Activated CD8-positive, alpha-beta memory T cell treated with anti-CD3 and anti-CD28 coated beads for 36 hours (primary cell): ENCODE measurements at regions not wholly inside any gene's neighbourhood (a gene's known extent, or its start where the extent isn't known, plus 50 kb on each side); places are given as distances from the start of the nearest gene placed in this dataset.

ENCODE experiments used
- CTCF ChIA-PET: fragments of 350-600 bp; sonication (Branson Sonifier 250); formaldehyde crosslinking; loops from one replicate; lab custom pipeline; 2021; ENCODE audit warnings: antibody characterized with exemption; lab: Charles Lee
- POLR2A ChIA-PET: fragments of 350-600 bp; sonication (Branson Sonifier 250); formaldehyde crosslinking; loops from one replicate; lab custom pipeline; 2021; ENCODE audit warnings: antibody characterized with exemption; lab: Charles Lee

- POLR2A ChIA-PET, result no interaction called here
- CTCF ChIA-PET, result no interaction called here
These were observed 118.0 kb upstream of the PITRM1 start for GRCh38 chr10:3290550-3290949.

DNA sequence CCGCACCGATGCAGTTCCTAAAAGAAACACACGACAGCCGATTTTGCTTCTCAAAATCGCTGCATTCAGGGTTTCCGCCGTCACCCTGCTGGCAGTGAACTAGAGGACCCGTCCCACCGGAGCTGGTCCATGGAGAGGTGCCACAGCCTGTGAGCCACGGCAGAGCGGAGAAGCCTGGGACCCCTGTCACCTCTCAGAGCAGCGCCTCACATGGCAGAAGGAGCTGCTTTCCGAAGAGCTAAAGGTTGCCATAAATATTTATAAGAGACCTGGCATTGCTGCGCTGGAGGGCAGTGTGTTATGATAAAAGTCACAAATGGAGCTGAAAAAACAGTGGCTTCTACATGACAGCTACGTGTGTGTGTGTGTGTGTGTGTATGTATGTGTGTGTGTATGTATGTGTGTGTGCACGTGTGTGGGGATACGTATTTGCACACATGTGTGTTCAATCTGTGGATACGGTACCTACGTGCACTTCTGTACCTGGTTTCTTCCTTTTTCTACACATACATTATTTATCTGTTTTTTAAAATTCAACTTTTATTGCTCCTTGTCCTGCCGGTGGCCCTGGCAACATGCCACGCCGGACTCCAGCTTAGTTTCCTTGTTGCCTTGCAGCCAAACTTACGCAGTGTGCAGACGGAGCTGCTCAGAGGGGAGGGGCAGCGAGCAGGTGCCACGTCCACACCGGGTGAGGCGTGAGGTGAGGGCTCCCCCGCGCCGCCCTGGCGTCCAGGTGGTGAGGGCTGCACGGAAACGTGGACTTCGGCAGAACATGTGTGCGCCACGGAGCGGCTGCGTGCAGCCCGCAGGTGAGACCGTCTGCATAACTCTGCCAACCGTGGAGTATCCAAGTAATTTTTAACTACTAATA, 115.2 kb upstream of the PITRM1 start:
- CTCF ChIA-PET, result no interaction called here
- POLR2A ChIA-PET, result no interaction called here

GRCh38 chr10:3282674-3283017, 110.1 kb upstream of the PITRM1 start:
- POLR2A ChIA-PET, result no interaction called here
- CTCF ChIA-PET, result interaction anchor here (0.7 kb wide), 1 partner anchor 45 kb away, joined by 3 read pairs; no protein-coding TSS in a partner anchor

DNA sequence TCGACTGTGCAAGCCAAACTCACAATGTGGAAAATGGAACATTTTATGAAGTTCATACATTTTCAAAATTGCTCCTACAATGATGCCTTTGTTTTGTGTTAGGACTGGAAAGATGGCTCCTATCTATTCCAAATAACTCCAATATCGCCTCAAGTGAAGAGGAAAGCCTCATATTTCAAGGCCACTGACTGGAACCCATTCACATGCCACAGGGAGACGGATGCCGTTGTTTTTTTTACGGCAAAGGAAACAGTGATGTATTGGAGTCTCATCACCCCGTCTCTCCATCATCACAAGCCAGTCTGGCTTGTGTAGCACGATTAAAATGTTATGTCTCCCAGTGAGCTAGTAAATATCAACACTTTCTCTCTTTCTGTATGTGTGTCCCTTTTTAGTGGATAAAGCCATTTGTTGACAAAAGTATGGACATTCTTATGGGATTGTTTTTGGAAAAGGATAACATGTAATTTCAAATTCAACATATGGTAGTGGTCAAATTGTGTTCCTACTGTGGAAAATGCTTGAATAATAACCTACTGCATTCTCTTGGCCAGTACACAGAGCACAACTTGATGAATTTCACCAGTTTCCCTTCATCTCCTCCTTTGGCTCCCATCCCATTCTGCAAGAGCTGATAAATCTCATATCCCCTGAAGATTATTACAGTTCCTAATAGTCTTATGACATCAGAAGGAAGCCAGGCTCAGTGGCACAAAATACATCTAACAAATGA, 109.5 kb upstream of the PITRM1 start:
- POLR2A ChIA-PET, result no interaction called here
- CTCF ChIA-PET, result interaction anchor here (0.7 to 1.3 kb wide), 2 partner anchors 46 to 87 kb away, joined by 3 read pairs; no protein-coding TSS in a partner anchor

- CTCF ChIA-PET, result no interaction called here
These were observed 106.2 kb upstream of the PITRM1 start for GRCh38 chr10:3278771-3279170.

GRCh38 chr10:3277566-3277965, 105.0 kb upstream of the PITRM1 start:
- POLR2A ChIA-PET, result no interaction called here

More at GRCh38 chr10:3278771-3279170, 106.2 kb upstream of the PITRM1 start:
- POLR2A ChIA-PET, result no interaction called here

DNA sequence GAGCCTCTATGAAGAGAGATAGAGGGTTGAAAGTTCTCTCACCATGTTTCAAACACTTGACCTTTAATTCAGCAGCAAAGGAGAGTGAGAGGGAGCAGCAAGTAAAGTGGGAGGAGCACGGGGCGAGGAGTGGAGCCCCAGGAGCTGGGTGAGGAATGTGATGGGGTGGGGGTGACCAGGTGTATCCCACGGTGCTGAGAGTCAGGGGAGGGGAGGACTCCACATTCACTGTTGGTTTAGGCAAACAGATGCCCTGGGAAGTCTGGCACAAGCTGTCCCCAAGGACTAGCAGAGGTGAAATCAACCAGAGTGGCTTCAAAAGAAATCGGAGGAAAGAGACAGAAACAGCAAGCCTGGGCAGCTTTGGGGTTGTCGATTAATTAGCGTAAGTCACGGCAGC, 101.8 kb upstream of the PITRM1 start:
- ChIA-PET CTCF (no interaction called here), POLR2A (no interaction called here)

More at GRCh38 chr10:3277566-3277965, 105.0 kb upstream of the PITRM1 start:
- CTCF ChIA-PET, result no interaction called here

DNA sequence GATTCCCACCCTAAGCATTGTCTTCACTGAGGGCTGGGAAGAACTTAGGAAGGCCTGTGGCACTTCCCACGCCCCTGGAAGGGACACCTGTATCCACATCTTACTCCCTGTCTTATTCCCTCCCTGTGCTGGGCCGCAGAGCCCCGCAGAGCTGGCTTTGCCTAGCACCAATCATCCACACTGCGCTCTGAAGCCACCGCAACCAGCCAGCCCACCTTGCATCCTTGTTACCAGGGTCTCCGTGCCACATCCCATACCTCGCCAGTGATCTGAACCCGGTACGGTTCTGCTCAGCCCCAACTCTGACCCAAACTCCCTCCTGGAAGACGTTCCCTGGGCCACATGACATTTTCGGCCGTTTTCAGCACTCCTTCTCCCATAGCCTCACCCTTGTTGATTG, 101.4 kb upstream of the PITRM1 start:
- CTCF ChIA-PET, result no interaction called here

DNA sequence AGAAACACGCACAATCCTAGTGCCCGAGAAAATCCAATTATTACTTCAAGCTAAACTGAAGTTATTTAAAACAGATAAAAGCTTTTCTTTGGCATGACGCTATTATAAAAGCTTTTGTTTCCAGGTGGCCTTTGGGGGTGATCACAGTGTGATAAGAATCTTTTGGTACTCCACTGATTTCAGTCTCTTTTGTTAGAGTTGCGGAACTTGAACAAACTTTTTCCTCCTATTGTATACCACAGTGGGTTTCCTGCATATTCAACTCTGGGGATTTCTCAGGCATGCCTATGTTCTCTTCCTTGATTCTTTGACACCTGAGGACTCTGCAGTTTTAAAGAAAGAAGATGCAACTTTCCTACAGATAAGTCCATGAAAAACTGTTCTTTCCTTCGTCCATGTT, 99.7 kb upstream of the PITRM1 start:
- ChIA-PET POLR2A (no interaction called here), CTCF (no interaction called here)

More for the DNA sequence above, 101.4 kb upstream of the PITRM1 start:
- POLR2A ChIA-PET, result no interaction called here

DNA sequence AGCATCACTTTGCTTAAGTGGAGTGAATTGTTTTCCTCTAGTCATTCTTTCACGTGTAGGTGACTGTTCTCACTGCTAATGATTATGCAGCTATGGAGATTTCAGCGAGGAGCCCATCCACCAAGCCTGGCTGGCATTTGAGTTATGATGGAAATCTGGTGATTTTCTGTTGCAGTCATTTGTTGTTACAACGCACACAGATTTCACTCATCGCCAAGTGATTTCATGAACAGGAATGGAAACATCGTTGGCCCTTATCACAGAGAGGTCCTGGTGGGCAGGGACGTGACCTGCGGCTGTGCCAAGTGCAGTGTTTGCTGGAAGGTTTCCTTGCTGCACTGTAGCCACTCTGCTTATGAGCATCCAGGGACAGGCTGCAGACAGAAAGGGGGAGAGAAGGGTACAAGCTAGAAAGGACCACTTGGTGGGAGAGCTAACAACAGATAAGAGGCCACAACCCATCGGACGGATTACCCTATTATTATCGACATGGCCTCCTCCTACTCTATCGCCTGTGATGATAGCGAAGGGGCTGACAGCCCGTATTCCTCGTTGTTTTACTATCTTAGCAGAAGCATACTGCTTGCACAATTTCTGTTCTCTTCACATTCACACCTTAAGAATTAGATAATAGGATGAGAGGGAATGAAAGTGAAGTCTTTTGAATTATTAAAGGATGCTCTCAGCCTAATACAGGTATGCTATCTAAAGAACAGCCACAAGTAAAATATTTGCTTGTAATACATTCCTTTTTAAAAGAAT, 99.0 kb upstream of the PITRM1 start:
- ChIA-PET POLR2A (no interaction called here), CTCF (no interaction called here)

DNA sequence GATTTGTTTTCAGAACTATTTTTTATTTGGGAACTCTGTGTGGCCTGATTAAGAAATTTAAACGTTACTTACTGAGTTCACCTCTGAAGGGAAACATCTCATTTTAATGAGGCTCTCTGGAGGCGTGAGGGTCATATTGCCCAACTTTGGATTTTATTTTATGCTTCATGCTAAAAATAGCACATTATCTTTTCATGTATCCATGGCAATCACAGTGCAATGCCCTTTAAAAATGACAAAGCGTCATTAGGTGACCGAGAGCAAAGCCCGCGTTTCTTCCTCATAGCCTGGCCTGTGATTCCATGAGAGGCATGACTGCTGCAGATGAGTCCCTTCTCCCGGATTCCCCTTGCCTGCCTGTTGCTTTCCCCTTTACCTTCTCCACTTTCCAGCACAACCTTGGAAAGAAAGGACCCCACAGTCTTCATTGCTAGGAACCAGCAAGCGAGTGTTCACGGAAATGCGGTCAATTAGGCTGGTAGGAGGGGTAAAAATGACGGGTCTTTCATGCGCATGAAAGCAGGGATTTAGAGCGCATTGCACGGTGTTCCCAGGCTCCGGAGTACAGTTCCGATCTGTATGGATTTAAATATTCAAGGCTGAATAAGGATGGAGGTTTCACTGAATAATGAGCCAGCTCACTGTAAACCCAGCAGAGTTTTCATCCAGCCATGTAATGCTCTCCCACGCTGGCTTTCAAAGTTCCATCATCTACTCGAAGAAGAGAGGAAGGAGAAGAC, 98.2 kb upstream of the PITRM1 start:
- ChIA-PET CTCF (no interaction called here), POLR2A (no interaction called here)

DNA sequence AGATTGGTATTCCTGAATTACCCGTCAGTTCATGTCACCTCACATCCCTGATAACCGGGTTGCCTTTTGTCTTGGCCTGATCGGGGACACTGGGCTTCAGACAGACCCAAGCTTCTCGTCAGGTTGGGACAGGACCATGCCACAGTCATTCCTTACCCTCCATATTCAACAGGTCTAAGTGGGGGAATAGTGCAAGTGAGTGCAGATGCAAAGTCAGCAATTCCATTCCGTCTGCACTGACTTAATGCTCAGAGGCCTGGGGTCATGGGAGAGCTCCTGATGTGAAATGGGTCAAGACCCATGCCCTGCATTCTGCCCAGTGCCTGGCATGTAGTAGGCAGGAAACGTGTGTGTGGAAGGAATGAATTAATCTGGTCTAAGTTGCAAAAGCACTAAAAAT, 95.4 kb upstream of the PITRM1 start:
- POLR2A ChIA-PET, result no interaction called here

DNA sequence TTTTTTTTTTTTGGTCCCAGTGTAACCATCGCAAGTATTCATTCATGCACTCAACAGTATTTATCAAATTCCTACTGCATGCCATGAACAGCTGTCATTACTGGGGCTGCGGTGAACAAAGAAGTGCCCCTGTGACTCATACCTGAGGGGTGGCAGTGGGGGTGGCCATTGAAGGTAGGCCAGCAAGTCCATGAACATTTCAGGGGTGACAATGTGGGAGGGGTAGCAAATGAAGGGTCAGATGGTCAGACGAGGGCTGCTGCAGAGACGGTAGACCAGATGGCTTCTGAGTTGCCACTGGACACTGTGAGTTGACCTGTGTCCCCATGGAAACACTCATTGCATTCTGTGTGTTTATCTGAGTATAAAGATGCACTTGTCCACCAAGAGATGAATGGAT, 92.5 kb upstream of the PITRM1 start:
- ChIA-PET CTCF (no interaction called here), POLR2A (no interaction called here)

More for the DNA sequence above, 95.4 kb upstream of the PITRM1 start:
- CTCF ChIA-PET, result no interaction called here

DNA sequence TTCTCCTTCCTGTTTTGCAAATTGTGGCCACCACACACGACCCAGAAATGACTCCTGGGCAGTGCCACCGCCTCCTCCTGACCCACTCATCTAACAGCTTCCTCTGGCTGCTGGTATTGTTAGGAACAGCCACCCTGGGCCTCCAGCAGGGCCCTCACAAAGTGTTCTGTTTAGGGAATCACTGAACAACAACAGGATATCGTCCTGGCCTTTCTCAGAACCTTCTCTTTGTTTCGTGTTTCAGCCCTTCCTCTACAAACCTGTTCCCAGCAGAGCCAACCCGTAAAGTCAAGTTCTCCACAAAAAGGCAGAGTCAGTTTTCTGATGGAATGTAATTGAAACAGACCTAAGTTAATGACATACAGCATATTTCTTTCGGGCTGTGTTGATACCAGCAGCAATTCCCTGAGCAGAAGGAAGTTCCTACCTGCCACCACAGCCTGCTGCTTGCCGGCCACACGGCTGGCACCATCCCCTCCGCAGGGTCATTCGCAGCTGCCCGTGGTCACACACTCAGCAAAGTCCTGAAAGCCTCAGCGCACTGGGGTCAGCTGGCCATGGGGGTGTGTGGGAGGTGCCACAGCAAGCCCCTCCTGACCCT, 91.7 kb upstream of the PITRM1 start:
- ChIA-PET POLR2A (no interaction called here), CTCF (no interaction called here)

DNA sequence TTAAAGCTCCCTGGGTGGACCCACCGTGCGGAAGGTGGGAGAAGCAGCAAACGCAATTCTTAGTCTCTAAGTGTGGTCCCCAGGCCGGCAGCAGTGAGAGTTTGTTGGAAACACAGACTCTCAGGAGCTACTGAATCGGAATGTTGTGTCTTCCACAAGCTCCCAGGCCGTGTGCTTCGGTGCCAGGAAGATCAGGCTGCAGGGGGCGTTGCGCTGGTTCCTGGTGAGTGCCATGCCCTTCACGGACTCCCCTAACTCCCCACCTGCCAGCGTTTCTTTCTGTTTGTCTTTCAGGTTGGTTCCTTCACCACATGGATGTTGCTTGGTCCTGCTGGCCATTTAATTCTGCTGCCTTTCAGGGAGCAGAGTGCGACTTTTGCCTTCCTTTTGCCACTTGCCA, 91.2 kb upstream of the PITRM1 start:
- CTCF ChIA-PET, result no interaction called here
- POLR2A ChIA-PET, result no interaction called here

DNA sequence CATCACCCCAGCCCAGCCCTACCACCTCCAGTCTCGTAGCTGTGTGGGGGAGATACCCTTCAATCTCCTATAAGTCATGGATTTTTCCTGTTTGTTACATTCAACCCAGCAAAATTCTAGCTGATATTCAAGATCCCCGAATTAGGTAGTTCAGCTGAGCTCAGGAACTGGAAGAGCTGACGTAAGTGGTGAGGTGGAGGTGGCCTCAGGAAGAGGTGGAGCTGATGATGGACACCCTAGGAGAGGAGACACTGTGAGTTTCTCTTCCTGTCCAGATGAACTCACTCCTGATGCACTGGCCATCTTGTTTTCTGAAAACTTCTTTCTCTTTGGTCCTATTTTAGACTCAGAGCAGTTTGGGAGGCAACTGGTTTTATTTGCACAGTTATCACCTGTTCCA, 90.5 kb upstream of the PITRM1 start:
- ChIA-PET POLR2A (no interaction called here), CTCF (no interaction called here)

DNA sequence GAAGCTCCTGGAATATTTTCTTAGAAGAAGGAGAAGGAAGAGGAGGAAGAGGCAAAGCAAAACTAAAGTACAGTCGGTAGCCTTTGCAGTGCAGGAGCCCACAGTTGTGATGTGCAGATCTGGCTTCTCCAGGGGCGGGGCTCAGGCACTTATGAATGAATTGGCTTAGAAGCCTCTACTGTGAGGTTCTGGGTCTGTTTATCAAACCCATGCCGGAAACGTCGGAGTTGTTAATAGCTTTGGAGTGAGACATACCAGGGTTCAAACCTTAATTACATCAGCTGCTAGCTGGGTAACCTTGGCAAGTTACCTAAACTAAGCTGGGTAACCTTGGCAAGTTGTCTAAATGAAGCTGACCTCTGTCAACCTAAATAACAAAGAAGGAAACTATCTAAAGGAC, 89.3 kb upstream of the PITRM1 start:
- CTCF ChIA-PET, result no interaction called here
- POLR2A ChIA-PET, result no interaction called here

- POLR2A ChIA-PET, result no interaction called here
- CTCF ChIA-PET, result no interaction called here
These were observed 87.7 kb upstream of the PITRM1 start for GRCh38 chr10:3260066-3260834.
